ENCODE measurements at regions not wholly inside any gene's neighbourhood (a gene's known extent, or its start where the extent isn't known, plus 50 kb on each side); places are given as distances from the start of the nearest gene placed in this dataset.

DNA sequence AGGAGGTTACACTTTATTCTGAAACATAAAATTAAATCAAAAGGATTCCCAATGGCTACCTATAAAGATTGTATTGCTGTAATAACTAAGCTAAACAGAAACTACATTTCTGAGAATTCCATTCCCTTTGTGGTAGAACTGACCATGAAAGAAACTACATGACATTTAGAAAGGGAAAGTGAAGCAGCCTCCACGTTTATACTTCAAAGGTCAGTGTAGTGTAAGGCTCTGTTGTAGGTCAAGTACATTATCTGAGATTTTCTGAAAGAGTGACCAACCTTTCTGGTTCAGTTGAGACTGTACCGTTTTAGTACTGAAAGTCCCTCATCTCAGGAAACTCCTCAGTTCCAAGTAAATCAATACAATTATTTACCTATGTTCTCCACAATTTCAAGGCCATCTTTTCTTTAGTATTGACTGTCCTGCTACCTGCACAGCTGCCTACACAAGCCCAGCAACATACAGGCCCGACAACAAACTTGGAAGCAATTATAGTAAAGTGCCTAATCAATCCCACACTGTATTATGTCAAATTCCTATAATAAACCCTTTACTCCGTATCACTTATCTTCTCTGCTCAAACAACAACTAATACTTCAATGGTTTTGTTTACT, 343.0 kb downstream of the PLOD2 start:
- Histone ChIP-seq H3K79me2 (ENCODE audit: control insufficient read depth, low read length) (no peaks in the 10 kb centered on the region), H3K9me3 (ENCODE audit: control insufficient read depth, insufficient read depth, low read length) (no peaks in the 10 kb centered on the region), H3K4me1 (ENCODE audit: control insufficient read depth, low read length) (no peaks in the 10 kb centered on the region), H3K9me2 (replicated peaks; ENCODE audit: control insufficient read depth, low read length) (no peaks in the 10 kb centered on the region), H3K27ac (ENCODE audit: low read depth, low read length) (no peak overlapping the region), H3K4me2 (ENCODE audit: low read length) (no peak overlapping the region), H3F3A (ENCODE audit: control insufficient read depth, insufficient read depth) (no peaks in the 10 kb centered on the region), H4K20me1 (ENCODE audit: control insufficient read depth, insufficient read depth, low read depth, low read length) (no peaks in the 10 kb centered on the region), H3K4me3 (ENCODE audit: low read length) (no peak overlapping the region), H3K27me3 (ENCODE audit: control insufficient read depth, low read length) (no peaks in the 10 kb centered on the region), H3K36me3 (ENCODE audit: control insufficient read depth, low read length) (no peaks in the 10 kb centered on the region)
- TF ChIP-seq EZH2phosphoT487 (IDR thresholded peaks at IDR 0.05; ENCODE audit: borderline replicate concordance, low read length): no peak
- TF ChIP-seq, protein P1, sequence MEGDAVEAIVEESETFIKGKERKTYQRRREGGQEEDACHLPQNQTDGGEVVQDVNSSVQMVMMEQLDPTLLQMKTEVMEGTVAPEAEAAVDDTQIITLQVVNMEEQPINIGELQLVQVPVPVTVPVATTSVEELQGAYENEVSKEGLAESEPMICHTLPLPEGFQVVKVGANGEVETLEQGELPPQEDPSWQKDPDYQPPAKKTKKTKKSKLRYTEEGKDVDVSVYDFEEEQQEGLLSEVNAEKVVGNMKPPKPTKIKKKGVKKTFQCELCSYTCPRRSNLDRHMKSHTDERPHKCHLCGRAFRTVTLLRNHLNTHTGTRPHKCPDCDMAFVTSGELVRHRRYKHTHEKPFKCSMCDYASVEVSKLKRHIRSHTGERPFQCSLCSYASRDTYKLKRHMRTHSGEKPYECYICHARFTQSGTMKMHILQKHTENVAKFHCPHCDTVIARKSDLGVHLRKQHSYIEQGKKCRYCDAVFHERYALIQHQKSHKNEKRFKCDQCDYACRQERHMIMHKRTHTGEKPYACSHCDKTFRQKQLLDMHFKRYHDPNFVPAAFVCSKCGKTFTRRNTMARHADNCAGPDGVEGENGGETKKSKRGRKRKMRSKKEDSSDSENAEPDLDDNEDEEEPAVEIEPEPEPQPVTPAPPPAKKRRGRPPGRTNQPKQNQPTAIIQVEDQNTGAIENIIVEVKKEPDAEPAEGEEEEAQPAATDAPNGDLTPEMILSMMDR (IDR thresholded peaks at IDR 0.05; ENCODE audit: low read depth, low read length, poor library complexity, severe bottlenecking): no peak

- Histone ChIP-seq H3K4me3 (ENCODE audit: low read length) (no peak overlapping the region), H3K9me2 (replicated peaks; ENCODE audit: control insufficient read depth, low read length) (no peaks in the 10 kb centered on the region), H3K4me2 (ENCODE audit: low read length) (no peak overlapping the region), H3K27ac (ENCODE audit: low read depth, low read length) (no peak overlapping the region), H3K27me3 (ENCODE audit: control insufficient read depth, low read length) (no peaks in the 10 kb centered on the region), H3K9me3 (ENCODE audit: control insufficient read depth, insufficient read depth, low read length) (no peaks in the 10 kb centered on the region), H3K36me3 (ENCODE audit: control insufficient read depth, low read length) (no peaks in the 10 kb centered on the region), H3K4me1 (ENCODE audit: control insufficient read depth, low read length) (no peaks in the 10 kb centered on the region), H4K20me1 (ENCODE audit: control insufficient read depth, insufficient read depth, low read depth, low read length) (no peaks in the 10 kb centered on the region), H3F3A (ENCODE audit: control insufficient read depth, insufficient read depth) (no peaks in the 10 kb centered on the region), H3K79me2 (ENCODE audit: control insufficient read depth, low read length) (no peaks in the 10 kb centered on the region)
- TF ChIP-seq, protein P1 (IDR thresholded peaks at IDR 0.05; ENCODE audit: low read depth, low read length, poor library complexity, severe bottlenecking): no peak
- TF ChIP-seq EZH2phosphoT487 (IDR thresholded peaks at IDR 0.05; ENCODE audit: borderline replicate concordance, low read length): no peak
These were observed 340.8 kb downstream of the PLOD2 start for GRCh38 chr3:145820170-145820569.

DNA sequence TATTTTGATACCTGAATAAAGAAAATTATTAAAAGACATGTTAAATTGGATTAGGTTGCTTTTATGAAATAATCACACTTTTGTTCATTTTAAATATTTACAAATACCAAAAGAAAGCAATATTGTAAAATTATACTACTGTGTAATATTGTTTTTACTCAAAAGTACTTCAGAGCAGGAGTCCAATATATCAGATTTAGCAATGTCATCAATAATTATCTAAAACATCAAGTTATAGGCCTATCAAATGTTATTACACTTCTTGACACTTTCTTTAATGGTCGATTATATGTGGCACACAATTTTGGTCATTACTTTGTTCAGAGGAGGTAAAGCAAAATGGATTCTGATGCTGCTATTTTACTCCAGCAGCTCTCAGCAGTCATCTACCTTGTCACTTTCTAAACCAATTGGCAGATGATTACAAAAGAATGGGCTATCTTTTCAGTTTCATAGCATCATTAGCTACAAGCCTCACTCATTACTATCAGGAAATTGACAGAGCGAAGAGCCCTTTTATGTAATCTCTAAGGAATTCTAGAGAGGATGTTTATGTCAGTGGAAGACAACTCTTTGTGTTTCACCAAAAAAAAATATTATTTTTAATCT, 318.6 kb downstream of the PLOD2 start:
- H3K27ac ChIP-seq (ENCODE audit: low read depth, low read length): no peak overlapping the region
- no peaks in the 10 kb centered on the region for H3K79me2 ChIP-seq (ENCODE audit: control insufficient read depth, low read length)
- no peaks in the 10 kb centered on the region for H3K36me3 ChIP-seq (ENCODE audit: control insufficient read depth, low read length)
- no peaks in the 10 kb centered on the region for H3K4me1 ChIP-seq (ENCODE audit: control insufficient read depth, low read length)
- H3K4me2 ChIP-seq (ENCODE audit: low read length): no peak overlapping the region
- H3K27me3 ChIP-seq (ENCODE audit: control insufficient read depth, low read length): no peaks in the 10 kb centered on the region
- no peaks in the 10 kb centered on the region for H3K9me2 ChIP-seq (replicated peaks; ENCODE audit: control insufficient read depth, low read length)
- H3K4me3 ChIP-seq (ENCODE audit: low read length): no peak overlapping the region
- no peaks in the 10 kb centered on the region for H4K20me1 ChIP-seq (ENCODE audit: control insufficient read depth, insufficient read depth, low read depth, low read length)
- TF ChIP-seq, protein P1 (IDR thresholded peaks at IDR 0.05; ENCODE audit: low read depth, low read length, poor library complexity, severe bottlenecking): no peak
- no peaks in the 10 kb centered on the region for H3F3A ChIP-seq (ENCODE audit: control insufficient read depth, insufficient read depth)
- H3K9me3 ChIP-seq (ENCODE audit: control insufficient read depth, insufficient read depth, low read length): no peaks in the 10 kb centered on the region

All from DOHH2 (cell line).